T follicular helper cell (primary cell): ENCODE measurements at regions not wholly inside any gene's neighbourhood (a gene's known extent, or its start where the extent isn't known, plus 50 kb on each side); places are given as distances from the start of the nearest gene placed in this dataset.

Source experiments
- DNase-seq: peaks from one replicate; pipeline ENCODE4 v3.0.0-alpha.2; 2020; ENCODE audit warnings: low read depth

GRCh38 chr12:58981961-58982360, 61.7 kb upstream of the LRIG3 start:
- no peak for DNase-seq

GRCh38 chr12:58980768-58981167, 60.5 kb upstream of the LRIG3 start:
- no peak for DNase-seq

DNA sequence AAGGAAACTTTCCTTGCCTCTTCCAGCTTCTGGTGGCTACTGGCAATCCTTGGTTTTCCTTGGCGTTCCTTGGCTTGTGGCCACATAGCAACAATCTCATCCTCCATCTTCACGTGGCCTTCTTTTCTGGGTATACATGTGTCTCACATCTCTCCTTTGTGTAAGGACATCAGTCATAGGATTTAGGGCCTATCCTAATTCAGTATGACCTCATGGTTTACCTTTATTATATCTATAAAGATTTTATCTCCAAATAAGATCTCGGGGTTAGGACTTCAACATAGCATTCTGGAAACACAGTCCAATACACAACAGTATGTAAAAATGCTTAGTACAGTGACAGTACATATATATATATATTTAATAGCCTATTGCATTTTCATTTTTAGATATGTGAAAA, 58.4 kb upstream of the LRIG3 start:
- no peak for DNase-seq

DNA sequence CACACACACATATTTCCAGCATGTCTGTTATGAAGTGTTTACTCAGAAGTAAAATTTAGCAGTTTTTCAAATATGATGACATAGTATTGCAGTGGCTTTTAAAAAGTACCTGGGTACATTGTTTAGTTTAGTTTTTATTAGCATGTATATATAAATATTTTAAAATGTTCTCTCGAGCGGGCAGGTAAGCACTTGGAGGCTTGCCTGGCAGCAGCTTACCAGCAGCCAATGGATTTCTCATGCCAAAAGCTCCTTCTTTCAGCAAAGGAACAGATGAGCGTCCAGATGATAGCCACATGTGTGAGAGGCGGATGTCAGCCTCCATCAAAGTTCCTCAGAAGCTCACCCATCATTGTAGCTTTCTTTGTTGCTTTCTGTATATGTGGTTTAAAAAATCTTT, 57.2 kb upstream of the LRIG3 start:
- no peak for DNase-seq

DNA sequence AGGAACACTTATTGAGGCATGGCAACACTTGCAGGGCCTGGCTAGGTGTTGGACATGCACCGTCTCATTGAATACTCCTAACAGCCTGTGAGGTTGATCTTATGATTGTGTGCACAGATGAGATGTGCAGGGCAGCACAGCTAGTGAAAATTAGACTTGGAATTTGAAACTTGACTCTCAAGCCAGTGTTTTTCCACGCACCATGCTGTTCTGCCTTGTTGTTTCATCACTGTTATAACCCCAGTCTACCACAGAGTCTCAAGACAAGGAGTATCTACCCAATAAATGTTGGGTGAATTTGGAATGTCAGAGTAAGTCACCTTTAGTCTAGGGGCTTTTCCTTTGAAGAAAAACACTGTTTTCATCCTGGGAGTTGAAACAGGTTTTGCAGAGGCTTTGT, 55.8 kb upstream of the LRIG3 start:
- DNase-seq = no peak
